Stimulated activated CD4-positive, alpha-beta T cell treated with anti-CD3 and anti-CD28 coated beads, Interleukin-12 subunit alpha, Interleukin-12 subunit beta, amount 100 ng/mL, for 4 hours (primary cell): ENCODE measurements at regions not wholly inside any gene's neighbourhood (a gene's known extent, or its start where the extent isn't known, plus 50 kb on each side); places are given as distances from the start of the nearest gene placed in this dataset.
"Not testable (repeated sequence)": the region's sequence is repeated elsewhere in the genome, so short reads cannot be mapped to it uniquely, and the experiment has no call there.

Experiments used
- DNase-seq: peaks from one replicate; pipeline ENCODE4 v3.0.0-alpha.2; 2020

- no peak for DNase-seq
These were observed 168.0 kb upstream of the HMGA2 start for GRCh38 chr12:65656156-65656882.

GRCh38 chr12:65656891-65657351, 167.4 kb upstream of the HMGA2 start:
- DNase-seq, result no peak

- DNase-seq, result no peak
These were observed 166.6 kb upstream of the HMGA2 start for GRCh38 chr12:65657635-65658034.

GRCh38 chr12:65658360-65658759, 165.9 kb upstream of the HMGA2 start:
- no peak for DNase-seq

GRCh38 chr12:65659681-65660080, 164.6 kb upstream of the HMGA2 start:
- no peak for DNase-seq

GRCh38 chr12:65660096-65660495, 164.2 kb upstream of the HMGA2 start:
- no peak for DNase-seq

- DNase-seq, result no peak
These were observed 163.4 kb upstream of the HMGA2 start for GRCh38 chr12:65660836-65661235.

- DNase-seq, result no peak
These were observed 161.7 kb upstream of the HMGA2 start for GRCh38 chr12:65662590-65662989.

GRCh38 chr12:65663097-65663496, 161.2 kb upstream of the HMGA2 start:
- DNase-seq, result no peak

GRCh38 chr12:65663648-65664047, 160.6 kb upstream of the HMGA2 start:
- DNase-seq, result no peak

- DNase-seq, result no peak
These were observed 159.5 kb upstream of the HMGA2 start for GRCh38 chr12:65664715-65665250.

GRCh38 chr12:65665817-65666216, 158.5 kb upstream of the HMGA2 start:
- no peak for DNase-seq

GRCh38 chr12:65666876-65667275, 157.4 kb upstream of the HMGA2 start:
- DNase-seq, result no peak

- DNase-seq, result no peak
These were observed 156.4 kb upstream of the HMGA2 start for GRCh38 chr12:65667932-65668331.

GRCh38 chr12:65668981-65669695, 155.1 kb upstream of the HMGA2 start:
- DNase-seq, result no peak

GRCh38 chr12:65670775-65671174, 153.5 kb upstream of the HMGA2 start:
- no peak for DNase-seq

- no peak for DNase-seq
These were observed 151.8 kb upstream of the HMGA2 start for GRCh38 chr12:65672441-65672840.

GRCh38 chr12:65673156-65673690, 151.1 kb upstream of the HMGA2 start:
- no peak for DNase-seq

GRCh38 chr12:65673732-65674131, 150.6 kb upstream of the HMGA2 start:
- DNase-seq, result no peak

- DNase-seq, result no peak
These were observed 149.1 kb upstream of the HMGA2 start for GRCh38 chr12:65675141-65675621.

- DNase-seq, result not testable (repeated sequence)
These were observed 146.1 kb upstream of the HMGA2 start for GRCh38 chr12:65678172-65678571.

- no peak for DNase-seq
These were observed 143.1 kb upstream of the HMGA2 start for GRCh38 chr12:65681226-65681625.

- DNase-seq, result no peak
These were observed 142.2 kb upstream of the HMGA2 start for GRCh38 chr12:65682112-65682511.

- DNase-seq, result no peak
These were observed 139.4 kb upstream of the HMGA2 start for GRCh38 chr12:65684906-65685305.
